ENCODE measurements at regions not wholly inside any gene's neighbourhood (a gene's known extent, or its start where the extent isn't known, plus 50 kb on each side); places are given as distances from the start of the nearest gene placed in this dataset.

DNA sequence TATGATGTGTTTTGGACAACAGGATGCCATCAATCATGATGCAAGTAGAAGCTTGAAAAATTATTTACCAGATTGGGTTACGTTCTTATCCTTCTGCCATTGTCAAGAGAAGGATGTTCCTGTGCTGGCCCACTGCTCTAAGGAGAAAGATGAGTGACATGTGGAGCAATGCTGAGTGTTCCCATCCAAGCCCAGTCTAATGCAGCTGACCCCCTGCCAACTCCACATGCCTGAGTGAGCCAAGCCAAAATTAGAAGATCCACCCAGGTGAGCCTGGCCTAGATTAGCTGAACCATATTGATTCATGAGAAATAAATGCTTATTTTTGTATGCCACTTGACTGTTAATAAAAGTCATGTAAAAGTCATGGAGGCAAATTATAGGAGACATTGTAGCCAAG, 446.5 kb downstream of the CNTN3 start:
- TF ChIP-seq, protein P1, sequence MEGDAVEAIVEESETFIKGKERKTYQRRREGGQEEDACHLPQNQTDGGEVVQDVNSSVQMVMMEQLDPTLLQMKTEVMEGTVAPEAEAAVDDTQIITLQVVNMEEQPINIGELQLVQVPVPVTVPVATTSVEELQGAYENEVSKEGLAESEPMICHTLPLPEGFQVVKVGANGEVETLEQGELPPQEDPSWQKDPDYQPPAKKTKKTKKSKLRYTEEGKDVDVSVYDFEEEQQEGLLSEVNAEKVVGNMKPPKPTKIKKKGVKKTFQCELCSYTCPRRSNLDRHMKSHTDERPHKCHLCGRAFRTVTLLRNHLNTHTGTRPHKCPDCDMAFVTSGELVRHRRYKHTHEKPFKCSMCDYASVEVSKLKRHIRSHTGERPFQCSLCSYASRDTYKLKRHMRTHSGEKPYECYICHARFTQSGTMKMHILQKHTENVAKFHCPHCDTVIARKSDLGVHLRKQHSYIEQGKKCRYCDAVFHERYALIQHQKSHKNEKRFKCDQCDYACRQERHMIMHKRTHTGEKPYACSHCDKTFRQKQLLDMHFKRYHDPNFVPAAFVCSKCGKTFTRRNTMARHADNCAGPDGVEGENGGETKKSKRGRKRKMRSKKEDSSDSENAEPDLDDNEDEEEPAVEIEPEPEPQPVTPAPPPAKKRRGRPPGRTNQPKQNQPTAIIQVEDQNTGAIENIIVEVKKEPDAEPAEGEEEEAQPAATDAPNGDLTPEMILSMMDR (IDR thresholded peaks at IDR 0.05; ENCODE audit: low read length), result no peak
- TF ChIP-seq EZH2 (IDR thresholded peaks at IDR 0.05; ENCODE audit: borderline replicate concordance, low read length), result no peak
